Panc1 (cell line): ENCODE measurements at regions not wholly inside any gene's neighbourhood (a gene's known extent, or its start where the extent isn't known, plus 50 kb on each side); places are given as distances from the start of the nearest gene placed in this dataset.
"Not testable (repeated sequence)": the region's sequence is repeated elsewhere in the genome, so short reads cannot be mapped to it uniquely, and the experiment has no call there.

Experiments
- ATAC-seq: fragments of 200-7000 bp; cut with Tn5 transposase; 2 replicates; pipeline ENCODE4 v1.9.1; 2020; ENCODE audit warnings: mild to moderate bottlenecking, moderate library complexity
- BruUV-seq: library from RNA; stranded (reverse); fragments of 400-500 nt; replicated peaks from 2 replicates; lab custom pipeline; 2021; lab: Mats Ljungman, UMichigan
- CTCF ChIA-PET: fragments of 300-600 bp; sonication (Branson Sonifier 250); formaldehyde crosslinking; loops from one replicate; lab custom pipeline; 2022; ENCODE audit warnings: antibody characterized with exemption; lab: Charles Lee
- POLR2A ChIA-PET: fragments of 300-600 bp; sonication (Branson Sonifier 250); formaldehyde crosslinking; loops from one replicate; lab custom pipeline; 2022; ENCODE audit warnings: antibody characterized with exemption; lab: Charles Lee
- DNase-seq: peaks from one replicate; pipeline ENCODE4 v3.0.0-alpha.2; 2010; ENCODE audit warnings: low read depth, low spot score
- H3K27ac ChIP-seq: 2 replicates; pipeline ENCODE4 v1.5.1; 2011; ENCODE audit warnings: mild to moderate bottlenecking, low read length, inconsistent platforms
- H3K27me3 ChIP-seq: fragments of 200-500 bp; sonication (Bioruptor generic); 2 replicates; pipeline ENCODE4 v1.6.0; 2014; ENCODE audit warnings: low read length, inconsistent platforms; ENCODE audit not compliant: control insufficient read depth, insufficient read depth
- H3K36me3 ChIP-seq: fragments of 200-500 bp; sonication (Bioruptor generic); 2 replicates; pipeline ENCODE4 v1.5.1; 2014; ENCODE audit warnings: inconsistent platforms, mild to moderate bottlenecking, low read length, moderate library complexity; ENCODE audit not compliant: control insufficient read depth, insufficient read depth
- H3K4me1 ChIP-seq: 2 replicates; pipeline ENCODE4 v1.5.1; 2011; ENCODE audit warnings: inconsistent platforms, mild to moderate bottlenecking, low read length, moderate library complexity; ENCODE audit not compliant: control insufficient read depth, insufficient read depth
- H3K4me3 ChIP-seq, 2 experiments: 2 replicates each; pipeline ENCODE4 v1.5.1; 2011 to 2012; ENCODE audit warnings: low read depth in 2 of 2, low read length in 2 of 2, mild to moderate bottlenecking in 2 of 2, inconsistent platforms in 1 of 2, moderate library complexity in 1 of 2
- H3K9me3 ChIP-seq: fragments of 200-500 bp; sonication (Bioruptor generic); 2 replicates; pipeline ENCODE4 v1.5.1; 2014; ENCODE audit warnings: low read depth, mild to moderate bottlenecking, inconsistent platforms, low read length, moderate library complexity; ENCODE audit not compliant: control insufficient read depth, insufficient read depth
- POLR2AphosphoS5 ChIP-seq: IDR thresholded peaks from 2 replicates; pipeline ENCODE4 v1.6.1; 2012; ENCODE audit warnings: mild to moderate bottlenecking, low read depth, low read length, moderate library complexity
- REST ChIP-seq, 2 experiments: IDR thresholded peaks; 2 replicates each; pipeline ENCODE4 v1.6.1; 2011 to 2012; ENCODE audit warnings: low read depth in 2 of 2, control low read depth in 1 of 2, low read length in 1 of 2, mild to moderate bottlenecking in 1 of 2, moderate library complexity in 1 of 2; ENCODE audit not compliant: insufficient read depth in 1 of 2
- SIN3A ChIP-seq: IDR thresholded peaks from 2 replicates; pipeline ENCODE4 v1.6.1; 2012; ENCODE audit warnings: low read depth, mild to moderate bottlenecking, low read length, moderate library complexity, borderline replicate concordance; ENCODE audit not compliant: insufficient read depth
- TCF7L2 ChIP-seq: IDR thresholded peaks from 2 replicates; pipeline ENCODE4 v1.6.1; 2011; ENCODE audit warnings: mild to moderate bottlenecking, low read depth, low read length, inconsistent platforms
- in situ Hi-C: cut with HindIII; loops from 2 replicates; pipeline ENCODE4 v1.10.0; 2016; ENCODE audit warnings: low sequenced_read_pairs, low pct_unique_long_range_greater_than_20kb
- intact Hi-C: fragments of 100-400 bp; cut with micrococcal nuclease; formaldehyde crosslinking; loops from one replicate; pipeline ENCODE4 v1.10.0; 2022; ENCODE audit not compliant: unreplicated experiment
- TF ChIP-seq, protein P1 (sequence below): fragments of 450-650 bp; IDR thresholded peaks from 2 replicates; pipeline ENCODE4 v1.5.1; 2017; ENCODE audit warnings: mild to moderate bottlenecking

DNA sequence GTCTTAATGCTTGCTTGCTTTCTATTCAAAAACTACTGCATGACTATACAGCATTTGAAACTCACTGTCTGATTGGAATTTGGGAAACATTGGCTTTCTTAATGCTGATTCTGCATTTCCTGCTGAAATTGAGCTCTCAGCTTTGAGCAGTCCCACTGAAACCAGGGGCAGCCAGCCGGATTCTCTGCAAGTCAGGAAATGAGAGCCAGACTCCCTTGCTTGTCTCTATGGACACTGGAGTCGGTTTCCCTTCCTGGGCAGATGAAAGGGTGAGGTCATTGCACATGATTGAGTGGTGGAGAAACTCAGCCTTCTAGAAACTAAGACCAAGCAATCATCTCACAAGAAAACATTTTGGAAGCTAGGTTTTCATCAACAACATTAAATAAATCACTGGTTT, 119.7 kb upstream of the SPATA31C2 start:
- BruUV-seq: no TSS peak
- intact Hi-C loops: no loop called here
- TF ChIP-seq, protein P1, sequence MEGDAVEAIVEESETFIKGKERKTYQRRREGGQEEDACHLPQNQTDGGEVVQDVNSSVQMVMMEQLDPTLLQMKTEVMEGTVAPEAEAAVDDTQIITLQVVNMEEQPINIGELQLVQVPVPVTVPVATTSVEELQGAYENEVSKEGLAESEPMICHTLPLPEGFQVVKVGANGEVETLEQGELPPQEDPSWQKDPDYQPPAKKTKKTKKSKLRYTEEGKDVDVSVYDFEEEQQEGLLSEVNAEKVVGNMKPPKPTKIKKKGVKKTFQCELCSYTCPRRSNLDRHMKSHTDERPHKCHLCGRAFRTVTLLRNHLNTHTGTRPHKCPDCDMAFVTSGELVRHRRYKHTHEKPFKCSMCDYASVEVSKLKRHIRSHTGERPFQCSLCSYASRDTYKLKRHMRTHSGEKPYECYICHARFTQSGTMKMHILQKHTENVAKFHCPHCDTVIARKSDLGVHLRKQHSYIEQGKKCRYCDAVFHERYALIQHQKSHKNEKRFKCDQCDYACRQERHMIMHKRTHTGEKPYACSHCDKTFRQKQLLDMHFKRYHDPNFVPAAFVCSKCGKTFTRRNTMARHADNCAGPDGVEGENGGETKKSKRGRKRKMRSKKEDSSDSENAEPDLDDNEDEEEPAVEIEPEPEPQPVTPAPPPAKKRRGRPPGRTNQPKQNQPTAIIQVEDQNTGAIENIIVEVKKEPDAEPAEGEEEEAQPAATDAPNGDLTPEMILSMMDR: no peak
- TF ChIP-seq TCF7L2 (no peak), POLR2AphosphoS5 (no peak), REST (IDR thresholded peaks at IDR 0.05; ENCODE audit: insufficient read depth in 1 of 2, low read depth in 2 of 2, low read length in 1 of 2) (no peak), SIN3A (no peak)

DNA sequence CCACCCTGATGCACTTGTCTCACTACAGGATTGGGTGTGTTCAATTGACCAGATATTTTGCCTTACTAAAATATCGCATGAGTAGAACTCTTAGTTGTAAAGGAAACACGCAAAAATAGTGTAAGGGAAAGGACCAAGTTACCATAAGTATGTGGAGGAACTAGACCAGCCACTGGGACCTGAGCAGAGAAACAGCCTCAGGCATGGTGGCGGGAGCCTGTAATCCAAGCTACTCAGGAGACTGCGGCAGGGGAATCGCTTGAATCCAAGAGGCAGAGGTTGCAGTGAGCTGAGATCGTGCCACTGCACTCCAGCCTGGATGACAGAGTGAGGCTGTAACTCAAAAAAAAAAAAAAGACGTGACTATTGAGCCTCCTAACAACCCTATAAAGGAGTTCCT, 117.9 kb upstream of the SPATA31C2 start:
- DNase-seq (no peak), ATAC-seq (no peak)
- no peak for TF ChIP-seq SIN3A
- TF ChIP-seq TCF7L2: no peak
- TF ChIP-seq POLR2AphosphoS5: no peak
- TF ChIP-seq REST (IDR thresholded peaks at IDR 0.05; ENCODE audit: insufficient read depth in 1 of 2, low read depth in 2 of 2, low read length in 1 of 2): no peak
- TF ChIP-seq, protein P1: no peak
- ChIA-PET POLR2A (no interaction called here), CTCF (no interaction called here)
- H3K4me3 ChIP-seq: no peak overlapping the region
- no peaks in the 10 kb centered on the region for H3K9me3 ChIP-seq
- in situ Hi-C loops: no loop called here
- intact Hi-C loops: no loop called here
- peaks cover 8% of the 10 kb centered on the region for H3K4me1 ChIP-seq
- no TSS peak for BruUV-seq
- no peaks in the 10 kb centered on the region for H3K36me3 ChIP-seq
- H3K27ac ChIP-seq: no peak overlapping the region; the same call in 1 of the 2 replicates
- no peaks in the 10 kb centered on the region for H3K27me3 ChIP-seq

More for the DNA sequence above, 119.7 kb upstream of the SPATA31C2 start:
- in situ Hi-C loops: no loop called here
- Histone ChIP-seq H3K4me3 (no peak overlapping the region), H3K4me1 (peaks cover 8% of the 10 kb centered on the region), H3K9me3 (no peaks in the 10 kb centered on the region), H3K36me3 (no peaks in the 10 kb centered on the region), H3K27ac (no peak overlapping the region), H3K27me3 (no peaks in the 10 kb centered on the region)
- CTCF ChIA-PET: no interaction called here
- DNase-seq: no peak
- POLR2A ChIA-PET: no interaction called here
- no peak for ATAC-seq

DNA sequence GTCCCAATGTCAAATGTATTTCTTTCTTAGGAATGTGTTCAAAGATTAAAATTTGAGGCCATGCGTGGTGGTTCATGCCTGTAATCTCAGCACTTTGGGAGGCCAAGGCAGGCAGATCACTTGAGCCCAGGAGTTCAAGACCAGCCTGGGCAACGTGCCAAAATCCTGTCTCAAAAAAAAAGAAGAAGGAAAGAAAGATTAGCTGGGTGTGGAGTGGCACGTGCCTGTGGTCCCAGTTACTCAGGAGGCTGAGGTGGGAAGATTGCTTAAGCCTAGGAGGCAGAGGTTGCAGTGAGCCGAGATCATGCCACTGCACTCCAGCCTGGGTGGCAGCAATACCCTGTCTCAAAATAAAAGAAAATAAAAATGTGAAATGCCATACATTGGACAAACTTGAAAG, 117.5 kb upstream of the SPATA31C2 start:
- H3K4me1 ChIP-seq, H3K36me3 ChIP-seq, CTCF ChIA-PET, H3K27me3 ChIP-seq, H3K27ac ChIP-seq, POLR2A ChIA-PET, H3K4me3 ChIP-seq, ATAC-seq, BruUV-seq, intact Hi-C loops, H3K9me3 ChIP-seq, DNase-seq, in situ Hi-C loops: not testable (repeated sequence)
